ENCODE measurements at regions not wholly inside any gene's neighbourhood (a gene's known extent, or its start where the extent isn't known, plus 50 kb on each side); places are given as distances from the start of the nearest gene placed in this dataset.

DNA sequence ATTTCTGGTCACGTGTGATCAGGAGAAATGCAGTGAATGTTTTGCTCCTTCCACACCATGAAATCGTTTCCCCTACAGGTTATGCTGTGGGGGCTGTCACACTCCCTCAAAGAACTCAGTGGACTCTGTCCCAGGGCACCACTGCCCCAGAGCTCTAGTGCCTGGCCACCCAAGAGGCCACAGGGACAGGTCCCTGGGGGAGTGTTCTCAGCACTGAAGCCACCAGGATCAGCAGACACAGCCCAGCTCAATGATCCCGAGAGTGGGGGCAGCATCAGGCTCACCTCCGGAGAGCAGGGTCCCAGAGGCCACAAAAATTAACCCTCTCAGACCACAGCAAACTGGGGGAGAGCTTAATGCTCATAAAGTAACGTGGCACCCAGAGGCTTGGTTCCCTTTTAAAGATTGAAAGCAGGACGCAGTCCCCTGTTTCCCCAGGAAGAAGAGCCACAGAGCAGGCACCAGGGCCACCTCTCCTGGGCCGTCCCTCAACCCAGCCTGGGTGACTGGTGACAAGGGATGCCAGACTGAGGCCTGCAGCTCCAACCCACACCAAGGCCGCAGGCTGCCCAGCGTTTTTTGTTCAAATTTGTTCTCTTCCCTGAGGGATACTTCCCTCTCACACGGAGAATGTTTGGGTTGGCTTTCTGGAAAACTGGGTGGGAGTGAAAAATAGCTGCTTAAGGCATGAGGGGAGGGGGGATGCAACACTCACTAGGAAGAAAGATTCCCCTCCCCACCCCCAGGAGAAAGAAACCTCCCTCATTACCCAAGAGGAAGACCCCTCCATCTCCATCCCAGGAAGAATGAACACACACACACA lies 123.3 kb upstream of the IGF1R start:
- TF ChIP-seq, protein P1, sequence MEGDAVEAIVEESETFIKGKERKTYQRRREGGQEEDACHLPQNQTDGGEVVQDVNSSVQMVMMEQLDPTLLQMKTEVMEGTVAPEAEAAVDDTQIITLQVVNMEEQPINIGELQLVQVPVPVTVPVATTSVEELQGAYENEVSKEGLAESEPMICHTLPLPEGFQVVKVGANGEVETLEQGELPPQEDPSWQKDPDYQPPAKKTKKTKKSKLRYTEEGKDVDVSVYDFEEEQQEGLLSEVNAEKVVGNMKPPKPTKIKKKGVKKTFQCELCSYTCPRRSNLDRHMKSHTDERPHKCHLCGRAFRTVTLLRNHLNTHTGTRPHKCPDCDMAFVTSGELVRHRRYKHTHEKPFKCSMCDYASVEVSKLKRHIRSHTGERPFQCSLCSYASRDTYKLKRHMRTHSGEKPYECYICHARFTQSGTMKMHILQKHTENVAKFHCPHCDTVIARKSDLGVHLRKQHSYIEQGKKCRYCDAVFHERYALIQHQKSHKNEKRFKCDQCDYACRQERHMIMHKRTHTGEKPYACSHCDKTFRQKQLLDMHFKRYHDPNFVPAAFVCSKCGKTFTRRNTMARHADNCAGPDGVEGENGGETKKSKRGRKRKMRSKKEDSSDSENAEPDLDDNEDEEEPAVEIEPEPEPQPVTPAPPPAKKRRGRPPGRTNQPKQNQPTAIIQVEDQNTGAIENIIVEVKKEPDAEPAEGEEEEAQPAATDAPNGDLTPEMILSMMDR (IDR thresholded peaks at IDR 0.05; ENCODE audit: low read depth, low read length, missing control alignments): no peak
- DNase-seq: no peak
- Histone ChIP-seq H3K27me3 (replicated peaks) (no peaks in the 10 kb centered on the region), H3K27ac (no peak overlapping the region), H3K4me3 (ENCODE audit: low read depth, low read length) (no peak overlapping the region), H3K36me3 (replicated peaks) (no peaks in the 10 kb centered on the region)
- in situ Hi-C loops (cut with HindIII; ENCODE audit: low pct_ligation_motif_present, low sequenced_read_pairs): no loop called here

DNA sequence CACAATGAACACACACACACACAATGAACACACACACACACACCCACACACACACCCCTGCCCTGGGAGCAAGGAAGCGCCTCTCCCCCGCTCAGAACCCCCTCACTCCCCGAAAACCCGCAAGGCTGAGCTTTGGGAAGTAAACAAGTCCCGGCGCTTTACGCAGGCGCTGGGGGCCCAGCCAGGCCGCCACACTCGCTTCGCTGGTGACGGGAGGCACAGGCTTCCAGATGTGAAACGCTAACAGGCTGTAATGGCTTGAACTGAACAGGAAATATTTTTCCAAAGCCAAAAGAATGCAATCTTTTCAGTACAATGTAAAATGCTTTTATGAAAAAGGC lies 122.7 kb upstream of the IGF1R start:
- Histone ChIP-seq H3K36me3 (replicated peaks) (no peaks in the 10 kb centered on the region), H3K27me3 (replicated peaks) (no peaks in the 10 kb centered on the region), H3K4me3 (ENCODE audit: low read depth, low read length) (no peak overlapping the region), H3K27ac (no peak overlapping the region)
- TF ChIP-seq, protein P1 (IDR thresholded peaks at IDR 0.05; ENCODE audit: low read depth, low read length, missing control alignments): no peak
- in situ Hi-C loops (cut with HindIII; ENCODE audit: low pct_ligation_motif_present, low sequenced_read_pairs): no loop called here
- DNase-seq: no peak

GRCh38 chr15:98526094-98526493 lies 122.2 kb upstream of the IGF1R start:
- H3K36me3 ChIP-seq (replicated peaks): no peaks in the 10 kb centered on the region
- TF ChIP-seq, protein P1 (IDR thresholded peaks at IDR 0.05; ENCODE audit: low read depth, low read length, missing control alignments): no peak
- no peak overlapping the region for H3K27ac ChIP-seq
- no peak overlapping the region for H3K4me3 ChIP-seq (ENCODE audit: low read depth, low read length)
- in situ Hi-C loops (cut with HindIII; ENCODE audit: low pct_ligation_motif_present, low sequenced_read_pairs): no loop called here
- no peaks in the 10 kb centered on the region for H3K27me3 ChIP-seq (replicated peaks)
- no peak for DNase-seq

- Histone ChIP-seq H3K27me3 (replicated peaks) (no peaks in the 10 kb centered on the region), H3K27ac (no peak overlapping the region), H3K4me3 (ENCODE audit: low read depth, low read length) (no peak overlapping the region), H3K36me3 (replicated peaks) (no peaks in the 10 kb centered on the region)
- in situ Hi-C loops (cut with HindIII; ENCODE audit: low pct_ligation_motif_present, low sequenced_read_pairs): no loop called here
- DNase-seq: no peak
- TF ChIP-seq, protein P1 (IDR thresholded peaks at IDR 0.05; ENCODE audit: low read depth, low read length, missing control alignments): no peak
Measured at GRCh38 chr15:98528046-98528725, 120.2 kb upstream of the IGF1R start.

DNA sequence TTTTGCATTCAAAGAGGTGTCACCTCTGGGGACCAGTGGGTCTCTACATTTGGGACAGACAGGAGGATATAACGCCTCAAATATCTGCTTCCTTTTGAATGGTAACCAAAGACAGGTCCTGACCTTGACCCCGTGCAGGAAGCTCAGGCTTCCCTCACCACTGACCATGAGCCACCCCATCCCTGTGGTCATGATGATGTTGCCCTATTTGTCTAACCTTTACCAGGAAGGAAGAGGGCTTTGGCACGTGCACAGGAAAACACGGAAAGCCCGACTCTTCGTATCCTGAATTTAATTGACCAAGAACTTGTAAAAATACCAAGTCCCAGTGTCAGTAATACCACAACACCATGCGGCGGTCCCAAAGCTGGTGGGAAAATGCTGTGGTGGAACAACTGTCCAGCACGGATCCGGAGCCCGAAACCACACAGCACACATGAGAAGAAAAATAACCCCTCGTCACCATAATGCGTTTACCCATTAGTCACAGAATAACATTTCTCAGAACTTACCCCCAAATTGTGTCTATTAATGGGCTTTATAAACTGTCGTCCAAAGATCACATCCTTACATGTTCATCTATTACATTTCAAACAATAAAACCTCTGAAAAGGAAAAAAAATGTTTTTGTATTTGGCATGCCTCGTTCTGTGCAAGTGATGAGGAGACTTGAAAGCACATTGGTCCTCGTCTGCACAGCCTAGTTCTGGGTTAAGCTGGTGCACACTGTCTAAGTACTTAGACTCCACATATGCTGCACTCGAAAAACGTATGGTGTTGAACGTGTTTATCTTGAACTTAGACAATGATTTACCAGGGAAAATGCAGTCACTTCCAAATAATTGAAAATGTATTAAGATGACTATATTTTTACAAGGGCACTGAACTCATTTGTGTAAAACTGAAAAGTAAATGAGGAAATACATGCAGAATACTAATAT lies 118.9 kb upstream of the IGF1R start:
- in situ Hi-C loops (cut with HindIII; ENCODE audit: low pct_ligation_motif_present, low sequenced_read_pairs): no loop called here
- Histone ChIP-seq H3K27me3 (replicated peaks) (no peaks in the 10 kb centered on the region), H3K4me3 (ENCODE audit: low read depth, low read length) (no peak overlapping the region), H3K27ac (no peak overlapping the region), H3K36me3 (replicated peaks) (no peaks in the 10 kb centered on the region)
- DNase-seq: no peak
- TF ChIP-seq, protein P1 (IDR thresholded peaks at IDR 0.05; ENCODE audit: low read depth, low read length, missing control alignments): no peak
